ENCODE measurements at regions not wholly inside any gene's neighbourhood (a gene's known extent, or its start where the extent isn't known, plus 50 kb on each side); places are given as distances from the start of the nearest gene placed in this dataset.

DNA sequence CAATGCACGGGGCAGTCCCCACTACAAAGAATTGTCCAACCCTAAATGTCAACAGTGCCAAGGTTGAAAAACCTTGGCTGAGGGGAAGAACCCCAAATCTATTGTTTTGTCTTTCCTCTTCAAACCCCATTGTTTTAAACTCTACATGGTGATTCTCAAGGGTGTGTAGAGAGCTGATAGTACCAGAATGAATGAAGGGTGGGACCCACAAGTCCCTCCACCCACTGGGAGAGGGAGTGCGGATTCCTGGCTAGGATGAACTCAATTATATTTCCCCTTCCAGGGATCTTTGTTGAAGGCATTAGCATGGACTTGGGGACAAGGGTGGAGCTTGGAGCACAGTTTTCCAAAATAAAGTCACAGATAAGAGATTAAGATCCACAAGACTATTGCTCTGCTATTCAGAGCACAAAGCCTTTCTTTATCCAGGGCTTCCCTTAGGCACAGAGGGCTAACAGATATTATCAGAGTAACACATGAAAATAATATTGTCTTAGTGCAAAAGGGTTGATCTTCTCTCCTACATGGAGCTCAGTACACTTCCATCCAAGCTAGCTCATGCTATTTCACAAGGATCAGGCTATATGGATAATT, 755.1 kb upstream of the TBX3 start:
- H3K36me3 ChIP-seq: no peaks in the 10 kb centered on the region
- H3K4me3 ChIP-seq (replicated peaks in 1 of 3): no peak overlapping the region
- intact Hi-C loops (cut with DNase I): no loop called here
- WGBS, 2 donors: 86 to 87% methylated on average over 2 of the region's 2 CpGs
- no peak for DNase-seq
- no peaks in the 10 kb centered on the region for H3K9me3 ChIP-seq
- H3K27me3 ChIP-seq: no peaks in the 10 kb centered on the region
- no peak overlapping the region for H3K27ac ChIP-seq
- TF ChIP-seq, protein P1, sequence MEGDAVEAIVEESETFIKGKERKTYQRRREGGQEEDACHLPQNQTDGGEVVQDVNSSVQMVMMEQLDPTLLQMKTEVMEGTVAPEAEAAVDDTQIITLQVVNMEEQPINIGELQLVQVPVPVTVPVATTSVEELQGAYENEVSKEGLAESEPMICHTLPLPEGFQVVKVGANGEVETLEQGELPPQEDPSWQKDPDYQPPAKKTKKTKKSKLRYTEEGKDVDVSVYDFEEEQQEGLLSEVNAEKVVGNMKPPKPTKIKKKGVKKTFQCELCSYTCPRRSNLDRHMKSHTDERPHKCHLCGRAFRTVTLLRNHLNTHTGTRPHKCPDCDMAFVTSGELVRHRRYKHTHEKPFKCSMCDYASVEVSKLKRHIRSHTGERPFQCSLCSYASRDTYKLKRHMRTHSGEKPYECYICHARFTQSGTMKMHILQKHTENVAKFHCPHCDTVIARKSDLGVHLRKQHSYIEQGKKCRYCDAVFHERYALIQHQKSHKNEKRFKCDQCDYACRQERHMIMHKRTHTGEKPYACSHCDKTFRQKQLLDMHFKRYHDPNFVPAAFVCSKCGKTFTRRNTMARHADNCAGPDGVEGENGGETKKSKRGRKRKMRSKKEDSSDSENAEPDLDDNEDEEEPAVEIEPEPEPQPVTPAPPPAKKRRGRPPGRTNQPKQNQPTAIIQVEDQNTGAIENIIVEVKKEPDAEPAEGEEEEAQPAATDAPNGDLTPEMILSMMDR (IDR thresholded peaks at IDR 0.05): no peak
- no peaks in the 10 kb centered on the region for H3K4me1 ChIP-seq

- Histone ChIP-seq H3K27me3 (no peaks in the 10 kb centered on the region), H3K36me3 (no peaks in the 10 kb centered on the region), H3K9me3 (no peaks in the 10 kb centered on the region), H3K27ac (no peak overlapping the region), H3K4me3 (replicated peaks in 1 of 3) (no peak overlapping the region), H3K4me1 (no peaks in the 10 kb centered on the region)
- 83 to 93% methylated on average over 4 of the region's 4 CpGs for WGBS, 2 donors
- intact Hi-C loops (cut with DNase I): no loop called here
- DNase-seq: no peak
- TF ChIP-seq POLR2A (IDR thresholded peaks at IDR 0.05): no peak
- TF ChIP-seq, protein P1 (IDR thresholded peaks at IDR 0.05): no peak
Measured at GRCh38 chr12:115438314-115438713, 754.3 kb upstream of the TBX3 start.

DNA sequence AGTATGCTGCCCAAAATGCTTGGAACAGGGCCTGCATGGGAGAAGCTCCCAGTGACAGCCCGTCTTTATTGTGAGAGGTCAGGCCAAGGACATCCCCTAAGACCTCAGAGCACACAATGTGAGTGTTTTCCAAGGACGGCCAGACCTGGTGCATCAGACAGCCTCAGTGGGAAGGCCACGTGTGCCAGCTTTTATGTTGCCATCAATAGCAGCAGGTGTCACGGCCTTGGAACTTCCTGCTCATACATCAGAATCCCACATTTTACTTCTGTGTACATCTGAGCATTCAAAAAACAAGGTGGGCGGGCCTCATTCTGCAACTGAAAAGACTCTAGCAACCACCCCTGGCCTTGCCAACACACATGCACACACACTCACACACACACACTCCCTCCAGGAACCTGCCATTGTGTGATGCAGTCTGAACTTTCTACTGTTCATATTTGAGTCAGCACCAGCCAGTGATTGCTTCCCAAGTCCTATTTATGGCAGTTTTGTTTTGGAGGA, 753.1 kb upstream of the TBX3 start:
- TF ChIP-seq POLR2A (IDR thresholded peaks at IDR 0.05): no peak
- TF ChIP-seq, protein P1 (IDR thresholded peaks at IDR 0.05): no peak
- intact Hi-C loops (cut with DNase I): no loop called here
- Histone ChIP-seq H3K27me3 (no peaks in the 10 kb centered on the region), H3K4me3 (replicated peaks in 1 of 3) (no peak overlapping the region), H3K36me3 (no peaks in the 10 kb centered on the region), H3K9me3 (no peaks in the 10 kb centered on the region), H3K27ac (no peak overlapping the region), H3K4me1 (no peaks in the 10 kb centered on the region)
- WGBS, 2 donors: 61 to 72% methylated on average over 5 of the region's 5 CpGs
- DNase-seq: no peak

DNA sequence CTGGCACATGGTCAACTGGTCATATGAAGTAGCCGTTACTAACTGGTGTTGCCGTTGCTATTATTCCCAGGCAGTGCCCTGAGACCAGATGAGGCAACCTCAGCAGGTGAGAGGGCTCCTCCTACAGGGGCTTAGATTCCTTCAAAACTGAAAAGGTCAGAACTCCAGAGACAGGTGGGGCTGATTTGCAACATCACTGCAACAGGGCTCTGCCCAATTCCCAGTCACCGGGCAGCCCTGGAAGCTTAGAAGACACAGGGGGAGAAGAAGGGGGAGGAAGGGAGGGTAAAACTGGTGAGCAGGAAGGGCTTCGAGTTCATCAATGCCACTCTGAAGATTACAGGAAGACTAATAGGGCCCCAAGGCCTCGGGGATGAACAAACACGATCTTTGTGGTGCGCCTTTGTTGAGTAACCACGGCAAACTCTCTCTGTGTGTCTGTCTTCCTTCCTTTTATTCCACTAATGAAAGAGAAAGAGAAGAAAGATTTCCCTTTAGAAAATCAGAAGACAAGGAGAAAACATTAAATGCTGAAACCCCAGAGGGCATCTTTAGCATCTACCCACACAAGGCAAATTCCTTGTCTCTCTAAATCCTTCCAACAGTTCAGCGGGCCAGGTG, 749.1 kb upstream of the TBX3 start:
- no peaks in the 10 kb centered on the region for H3K36me3 ChIP-seq
- DNase-seq: no peak
- intact Hi-C loops (cut with DNase I): no loop called here
- no peak overlapping the region for H3K27ac ChIP-seq
- no peaks in the 10 kb centered on the region for H3K4me1 ChIP-seq
- no peaks in the 10 kb centered on the region for H3K27me3 ChIP-seq
- no peak for TF ChIP-seq POLR2A (IDR thresholded peaks at IDR 0.05)
- TF ChIP-seq, protein P1 (IDR thresholded peaks at IDR 0.05): no peak
- no peak overlapping the region for H3K4me3 ChIP-seq (replicated peaks in 1 of 3)
- WGBS, 2 donors: 68 to 73% methylated on average over 9 of the region's 9 CpGs
- H3K9me3 ChIP-seq: no peaks in the 10 kb centered on the region

- DNase-seq: no peak
- intact Hi-C loops (cut with DNase I): no loop called here
- H3K4me3 ChIP-seq (replicated peaks in 1 of 3): no peak overlapping the region
- 89 to 100% methylated on average over 1 of the region's 1 CpG for WGBS, 2 donors
- H3K27ac ChIP-seq: no peak overlapping the region
- H3K9me3 ChIP-seq: no peaks in the 10 kb centered on the region
- no peak for TF ChIP-seq POLR2A (IDR thresholded peaks at IDR 0.05)
- TF ChIP-seq, protein P1 (IDR thresholded peaks at IDR 0.05): no peak
- H3K4me1 ChIP-seq: no peaks in the 10 kb centered on the region
- H3K36me3 ChIP-seq: no peaks in the 10 kb centered on the region
- H3K27me3 ChIP-seq: no peaks in the 10 kb centered on the region
Measured at GRCh38 chr12:115430636-115431035, 746.7 kb upstream of the TBX3 start.

Data from thyroid gland (tissue), 4 donors.